ENCODE measurements at regions not wholly inside any gene's neighbourhood (a gene's known extent, or its start where the extent isn't known, plus 50 kb on each side); places are given as distances from the start of the nearest gene placed in this dataset.
A peak's percentile ranks its signal among the peaks of the same experiment; 100 is the strongest.
"Not testable (repeated sequence)": the region's sequence is repeated elsewhere in the genome, so short reads cannot be mapped to it uniquely, and the experiment has no call there.

- no peak for DNase-seq (ENCODE audit: low read depth)
- H3K4me3 ChIP-seq (ENCODE audit: low read depth, low read length), result no peak overlapping the region
- TF ChIP-seq CTCF (IDR thresholded peaks at IDR 0.05; ENCODE audit: control insufficient read depth, extremely low read depth, insufficient read depth), result no peak
Observed at GRCh38 chr6:113068570-113068969, 721.4 kb downstream of the RFPL4B start.

- not testable (repeated sequence) for DNase-seq (ENCODE audit: low read depth); H3K4me3 ChIP-seq (ENCODE audit: low read depth, low read length)
Observed at GRCh38 chr6:113070681-113071080, 723.6 kb downstream of the RFPL4B start.

- DNase-seq (ENCODE audit: low read depth), result peak; percentile 13
- no peak overlapping the region for H3K4me3 ChIP-seq (ENCODE audit: low read depth, low read length)
- no peak for TF ChIP-seq CTCF (IDR thresholded peaks at IDR 0.05; ENCODE audit: control insufficient read depth, extremely low read depth, insufficient read depth)
Observed at GRCh38 chr6:113073611-113074191, 726.6 kb downstream of the RFPL4B start.

- H3K4me3 ChIP-seq (ENCODE audit: low read depth, low read length), result no peak overlapping the region
- no peak for TF ChIP-seq CTCF (IDR thresholded peaks at IDR 0.05; ENCODE audit: control insufficient read depth, extremely low read depth, insufficient read depth)
- DNase-seq (ENCODE audit: low read depth), result no peak
Observed at GRCh38 chr6:113076116-113076515, 729.0 kb downstream of the RFPL4B start.

GRCh38 chr6:113076816-113077215 lies 729.7 kb downstream of the RFPL4B start:
- no peak overlapping the region for H3K4me3 ChIP-seq (ENCODE audit: low read depth, low read length)
- no peak for DNase-seq (ENCODE audit: low read depth)
- no peak for TF ChIP-seq CTCF (IDR thresholded peaks at IDR 0.05; ENCODE audit: control insufficient read depth, extremely low read depth, insufficient read depth)

- TF ChIP-seq CTCF (IDR thresholded peaks at IDR 0.05; ENCODE audit: control insufficient read depth, extremely low read depth, insufficient read depth), result no peak
- no peak for DNase-seq (ENCODE audit: low read depth)
- H3K4me3 ChIP-seq (ENCODE audit: low read depth, low read length), result no peak overlapping the region
Observed at GRCh38 chr6:113077794-113078193, 730.7 kb downstream of the RFPL4B start.

- DNase-seq (ENCODE audit: low read depth), result no peak
- TF ChIP-seq CTCF (IDR thresholded peaks at IDR 0.05; ENCODE audit: control insufficient read depth, extremely low read depth, insufficient read depth), result no peak
- no peak overlapping the region for H3K4me3 ChIP-seq (ENCODE audit: low read depth, low read length)
Observed at GRCh38 chr6:113078791-113079190, 731.7 kb downstream of the RFPL4B start.
